ENCODE measurements at regions not wholly inside any gene's neighbourhood (a gene's known extent, or its start where the extent isn't known, plus 50 kb on each side); places are given as distances from the start of the nearest gene placed in this dataset.

DNA sequence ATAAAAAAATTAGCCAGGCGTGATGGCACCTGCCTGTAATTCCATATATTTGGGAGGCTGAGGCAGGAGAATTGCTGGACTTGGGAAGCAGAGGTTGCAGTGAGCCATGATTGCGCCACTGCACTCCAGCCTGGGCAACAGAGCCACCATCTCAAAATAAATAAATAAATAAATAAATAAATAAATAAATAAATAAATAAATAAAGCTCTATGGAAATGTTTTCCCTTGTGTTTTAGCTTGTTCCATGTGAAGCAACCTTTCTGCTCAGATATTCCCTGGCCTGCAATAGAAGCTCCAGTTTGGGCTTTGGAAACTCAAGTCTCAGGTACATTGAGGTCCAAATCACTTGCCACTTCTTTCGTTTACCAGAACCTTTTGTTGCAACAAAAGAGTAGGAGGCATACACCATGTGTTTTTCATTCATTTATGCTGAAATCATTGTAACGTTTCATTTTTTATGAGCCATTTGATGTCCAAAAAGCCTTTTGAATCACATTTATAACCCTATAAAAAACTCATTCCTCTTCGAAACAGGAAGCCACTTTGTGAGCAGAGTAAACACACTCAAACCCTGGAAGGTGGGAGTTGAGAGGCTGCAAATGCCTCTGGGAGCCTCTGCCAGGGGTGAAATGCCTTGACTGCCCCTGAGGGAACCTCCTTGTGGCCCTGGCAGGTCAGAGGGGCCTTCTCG, 376.6 kb upstream of the TBX3 start:
- TF ChIP-seq SIRT6 (IDR thresholded peaks at IDR 0.05; ENCODE audit: low read length) = no peak
- TF ChIP-seq EZH2 (IDR thresholded peaks at IDR 0.05; ENCODE audit: low read depth, low read length, severe bottlenecking) = no peak

Measured in H1 (cell line).